Sigmoid colon (tissue), 4 donors: ENCODE measurements at regions not wholly inside any gene's neighbourhood (a gene's known extent, or its start where the extent isn't known, plus 50 kb on each side); places are given as distances from the start of the nearest gene placed in this dataset.

ENCODE experiments used
- EP300 ChIP-seq, 4 donors: sonication (generic); formaldehyde crosslinking; IDR thresholded peaks; one replicate each; pipeline ENCODE4 v1.6.1; 2017; ENCODE audit warnings: antibody characterized with exemption in 4 of 4
- POLR2A ChIP-seq, 2 donors: fragments of 450-650 bp; IDR thresholded peaks; one replicate each; pipeline ENCODE4 v1.6.1; 2016; ENCODE audit warnings: antibody characterized with exemption in 2 of 2, mild to moderate bottlenecking in 2 of 2, moderate library complexity in 2 of 2
- TF ChIP-seq, protein P1 (sequence below), 4 experiments: fragments of 450-650 bp in 3 of 4; fragments of 200-600 bp in 1 of 4; IDR thresholded peaks; one replicate each; pipeline ENCODE4 v1.5.1; 2016 to 2019; ENCODE audit warnings: antibody characterized with exemption in 4 of 4, mild to moderate bottlenecking in 3 of 4, moderate library complexity in 2 of 4

- no peak for TF ChIP-seq POLR2A (IDR thresholded peaks at IDR 0.05)
- TF ChIP-seq, protein P1, sequence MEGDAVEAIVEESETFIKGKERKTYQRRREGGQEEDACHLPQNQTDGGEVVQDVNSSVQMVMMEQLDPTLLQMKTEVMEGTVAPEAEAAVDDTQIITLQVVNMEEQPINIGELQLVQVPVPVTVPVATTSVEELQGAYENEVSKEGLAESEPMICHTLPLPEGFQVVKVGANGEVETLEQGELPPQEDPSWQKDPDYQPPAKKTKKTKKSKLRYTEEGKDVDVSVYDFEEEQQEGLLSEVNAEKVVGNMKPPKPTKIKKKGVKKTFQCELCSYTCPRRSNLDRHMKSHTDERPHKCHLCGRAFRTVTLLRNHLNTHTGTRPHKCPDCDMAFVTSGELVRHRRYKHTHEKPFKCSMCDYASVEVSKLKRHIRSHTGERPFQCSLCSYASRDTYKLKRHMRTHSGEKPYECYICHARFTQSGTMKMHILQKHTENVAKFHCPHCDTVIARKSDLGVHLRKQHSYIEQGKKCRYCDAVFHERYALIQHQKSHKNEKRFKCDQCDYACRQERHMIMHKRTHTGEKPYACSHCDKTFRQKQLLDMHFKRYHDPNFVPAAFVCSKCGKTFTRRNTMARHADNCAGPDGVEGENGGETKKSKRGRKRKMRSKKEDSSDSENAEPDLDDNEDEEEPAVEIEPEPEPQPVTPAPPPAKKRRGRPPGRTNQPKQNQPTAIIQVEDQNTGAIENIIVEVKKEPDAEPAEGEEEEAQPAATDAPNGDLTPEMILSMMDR (IDR thresholded peaks at IDR 0.05), result no peak
- no peak for TF ChIP-seq EP300 (IDR thresholded peaks at IDR 0.05)
Observed at GRCh38 chr12:66065641-66066136, 64.9 kb downstream of the LLPH start.
